Right forelimb (tissue), 1 donor: ENCODE measurements at regions not wholly inside any gene's neighbourhood (a gene's known extent, or its start where the extent isn't known, plus 50 kb on each side); places are given as distances from the start of the nearest gene placed in this dataset.

Source experiments
- DNase-seq: peaks from one replicate; pipeline ENCODE4 v3.0.0-alpha.2; 2018

GRCh38 chr5:120362426-120362825 is 101.7 kb upstream of the PRR16 start:
- DNase-seq, result no peak

GRCh38 chr5:120365656-120366446 is 98.2 kb upstream of the PRR16 start:
- no peak for DNase-seq

GRCh38 chr5:120367896-120368634 is 96.0 kb upstream of the PRR16 start:
- no peak for DNase-seq

- no peak for DNase-seq
Observed at GRCh38 chr5:120368923-120369715, 95.0 kb upstream of the PRR16 start.

DNA sequence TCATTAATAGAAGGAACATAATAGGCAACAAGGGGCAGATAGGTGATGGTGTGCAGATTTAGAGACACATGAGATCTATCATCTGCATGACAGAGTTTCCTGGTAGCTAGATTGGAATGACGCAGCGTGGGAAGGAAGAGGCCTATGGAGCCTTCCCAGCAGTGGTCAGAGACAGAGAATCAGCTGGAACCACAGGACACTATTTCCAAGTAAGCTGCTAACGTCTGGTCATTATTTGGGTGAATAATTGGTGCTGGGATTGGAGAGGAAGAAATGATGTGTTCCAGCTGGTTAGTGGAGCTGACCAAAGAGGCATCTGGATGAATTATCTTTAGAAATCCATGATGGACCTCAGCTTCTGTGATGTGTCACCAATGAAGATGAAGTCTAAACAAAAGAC is 91.2 kb upstream of the PRR16 start:
- DNase-seq, result no peak

DNA sequence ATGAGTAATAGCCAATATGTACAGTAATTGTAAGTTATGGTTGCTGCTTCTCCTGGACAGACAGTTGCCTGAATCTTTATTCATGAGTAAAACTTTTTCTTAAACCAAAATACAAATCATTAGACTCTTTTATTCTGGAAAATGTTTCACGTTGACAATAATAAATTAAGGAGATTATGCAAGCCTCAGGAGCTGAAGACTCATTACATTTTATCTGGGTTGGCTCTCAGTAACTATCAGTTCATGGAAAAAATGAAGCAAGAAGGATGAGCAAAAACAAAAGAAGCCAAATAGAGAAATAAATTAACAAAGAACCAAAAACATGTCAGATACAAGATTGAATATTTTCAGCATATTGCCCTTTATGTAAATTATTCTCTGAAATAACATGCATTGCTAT is 88.9 kb upstream of the PRR16 start:
- no peak for DNase-seq

DNA sequence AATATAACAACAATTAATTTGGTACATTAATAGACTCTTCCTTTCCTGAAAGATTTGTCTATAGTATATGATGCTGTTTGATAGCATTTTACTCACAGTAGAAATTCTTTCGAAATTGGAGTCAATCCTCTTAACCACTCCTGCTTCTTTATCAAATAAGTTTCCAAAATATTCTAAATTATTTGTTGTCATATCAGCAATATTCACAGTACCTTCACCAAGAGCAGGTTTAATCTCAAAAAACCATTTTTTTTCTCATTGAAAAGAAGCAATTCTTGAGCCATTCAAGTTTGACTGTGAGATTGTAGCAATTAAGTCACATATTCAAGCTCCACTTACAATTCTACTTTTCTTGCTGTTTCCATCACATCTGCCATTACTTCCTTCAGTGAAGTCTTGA is 83.5 kb upstream of the PRR16 start:
- no peak for DNase-seq

DNA sequence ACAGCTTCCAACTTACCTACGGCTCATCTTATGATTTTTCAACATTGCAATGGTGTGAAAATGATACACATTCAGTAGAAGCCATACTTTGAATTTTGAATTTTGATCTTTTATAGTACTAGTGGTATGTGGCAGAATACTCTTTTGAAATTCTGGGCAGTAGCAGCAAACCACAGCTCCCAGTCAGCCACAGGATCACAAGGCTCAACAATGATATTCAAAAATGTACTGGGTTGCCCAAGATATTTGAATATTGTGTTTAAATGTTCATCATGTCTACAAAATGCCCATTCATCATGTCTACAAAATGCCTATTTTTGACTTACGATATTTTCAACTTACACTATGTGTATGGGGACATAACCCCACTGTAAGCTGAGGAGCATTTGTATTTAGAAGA is 81.3 kb upstream of the PRR16 start:
- DNase-seq, result no peak

- no peak for DNase-seq
Observed at GRCh38 chr5:120386981-120387380, 77.1 kb upstream of the PRR16 start.

- DNase-seq, result no peak
Observed at GRCh38 chr5:120388016-120388781, 75.9 kb upstream of the PRR16 start.

DNA sequence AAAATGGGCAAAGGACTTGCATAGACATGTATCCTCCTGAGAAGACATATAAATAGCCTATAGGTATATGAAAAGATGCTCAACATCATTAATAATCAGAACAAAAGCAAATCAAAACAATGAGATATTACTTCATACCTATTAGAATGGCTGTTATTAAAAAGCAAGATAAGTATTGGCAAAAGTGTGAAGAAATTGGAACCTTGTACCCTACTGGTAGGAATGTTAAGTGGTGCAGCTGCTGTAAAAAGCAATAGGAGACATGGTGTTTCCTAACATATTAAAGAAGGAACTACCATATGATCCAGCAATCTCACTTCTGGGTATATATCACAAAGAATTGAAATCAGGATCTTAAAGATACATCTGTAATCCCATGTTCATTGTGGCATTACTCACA is 69.8 kb upstream of the PRR16 start:
- DNase-seq, result no peak

DNA sequence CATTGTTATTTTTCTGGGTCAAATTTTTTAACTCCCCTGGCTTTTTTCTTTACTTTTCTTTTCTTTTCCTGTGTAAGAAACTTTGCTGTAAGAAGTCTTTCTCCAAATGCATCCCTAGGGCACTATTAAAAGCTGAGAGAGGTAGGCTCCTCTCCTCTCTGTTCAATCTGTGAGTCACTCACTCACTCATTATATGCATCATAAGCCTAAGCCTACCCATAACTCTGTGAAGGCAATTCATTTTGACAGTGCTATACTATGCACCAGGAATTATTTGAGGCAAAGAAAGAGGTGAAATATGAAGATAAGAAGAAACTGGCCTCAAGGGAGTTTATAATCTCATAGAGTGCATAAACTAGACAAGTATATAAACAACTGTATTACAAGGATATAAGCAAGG is 67.9 kb upstream of the PRR16 start:
- DNase-seq, result no peak

- no peak for DNase-seq
Observed at GRCh38 chr5:120400356-120400755, 63.7 kb upstream of the PRR16 start.

DNA sequence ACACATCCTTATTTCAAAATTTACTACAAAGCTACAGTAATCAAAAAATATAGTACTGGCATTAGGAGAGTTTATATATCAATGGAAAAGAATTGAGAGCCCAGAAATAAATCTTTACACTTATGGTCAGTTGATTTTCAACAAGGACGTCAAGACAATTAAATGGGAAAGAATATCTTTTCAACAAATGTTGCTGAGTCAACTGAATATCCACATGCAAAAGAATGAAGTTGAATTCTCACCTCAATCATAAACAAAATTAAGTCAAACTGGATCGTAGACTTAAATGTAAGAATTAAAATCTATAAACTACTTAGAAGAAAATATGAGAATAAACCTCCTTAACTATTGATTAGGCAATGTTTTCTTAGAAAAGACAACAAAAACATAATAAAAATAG is 61.5 kb upstream of the PRR16 start:
- no peak for DNase-seq

GRCh38 chr5:120405286-120405864 is 58.7 kb upstream of the PRR16 start:
- DNase-seq, result no peak

GRCh38 chr5:120405923-120406322 is 58.2 kb upstream of the PRR16 start:
- no peak for DNase-seq

- no peak for DNase-seq
Observed at GRCh38 chr5:120413686-120414085, 50.4 kb upstream of the PRR16 start.
